Activated naive CD8-positive, alpha-beta T cell treated with anti-CD3 and anti-CD28 coated beads, Interleukin-2, amount 50 U/mL, for 24 hours (primary cell): ENCODE measurements at regions not wholly inside any gene's neighbourhood (a gene's known extent, or its start where the extent isn't known, plus 50 kb on each side); places are given as distances from the start of the nearest gene placed in this dataset.

Experiments
- ATAC-seq: fragments of 150-1000 bp; cut with Tn5 transposase; one replicate; pipeline ENCODE4 v1.10.0; 2021
- DNase-seq: peaks from one replicate; pipeline ENCODE4 v3.0.0; 2021
- H3K27ac Mint-ChIP-seq: one replicate; pipeline ENCODE4 v1.8.0; 2021; ENCODE audit warnings: mild to moderate bottlenecking, mixed read lengths
- H3K27me3 Mint-ChIP-seq: one replicate; pipeline ENCODE4 v1.8.0; 2021; ENCODE audit warnings: mixed read lengths
- H3K36me3 Mint-ChIP-seq: one replicate; pipeline ENCODE4 v1.8.0; 2021; ENCODE audit warnings: low read depth, mixed read lengths
- H3K4me1 Mint-ChIP-seq: one replicate; pipeline ENCODE4 v1.8.0; 2021; ENCODE audit warnings: mixed read lengths
- H3K4me3 Mint-ChIP-seq: one replicate; pipeline ENCODE4 v1.8.0; 2021; ENCODE audit warnings: mild to moderate bottlenecking, moderate library complexity, mixed read lengths
- H3K9me3 Mint-ChIP-seq: one replicate; pipeline ENCODE4 v1.8.0; 2021; ENCODE audit warnings: mixed read lengths

GRCh38 chr3:127033171-127033570, 50.3 kb downstream of the PLXNA1 start:
- H3K27ac Mint-ChIP-seq = no peak overlapping the region
- H3K4me3 Mint-ChIP-seq = no peak overlapping the region

GRCh38 chr3:127033786-127034185, 50.9 kb downstream of the PLXNA1 start:
- no peak for ATAC-seq
- H3K27me3 Mint-ChIP-seq = no peaks in the 10 kb centered on the region
- H3K9me3 Mint-ChIP-seq = no peaks in the 10 kb centered on the region
- no peak overlapping the region for H3K4me3 Mint-ChIP-seq
- no peaks in the 10 kb centered on the region for H3K4me1 Mint-ChIP-seq
- no peak overlapping the region for H3K27ac Mint-ChIP-seq
- no peaks in the 10 kb centered on the region for H3K36me3 Mint-ChIP-seq
- DNase-seq = no peak

More at GRCh38 chr3:127033171-127033570, 50.3 kb downstream of the PLXNA1 start:
- no peaks in the 10 kb centered on the region for H3K4me1 Mint-ChIP-seq
- no peaks in the 10 kb centered on the region for H3K36me3 Mint-ChIP-seq
- no peak for ATAC-seq
- no peaks in the 10 kb centered on the region for H3K27me3 Mint-ChIP-seq
- DNase-seq = no peak
- no peaks in the 10 kb centered on the region for H3K9me3 Mint-ChIP-seq

DNA sequence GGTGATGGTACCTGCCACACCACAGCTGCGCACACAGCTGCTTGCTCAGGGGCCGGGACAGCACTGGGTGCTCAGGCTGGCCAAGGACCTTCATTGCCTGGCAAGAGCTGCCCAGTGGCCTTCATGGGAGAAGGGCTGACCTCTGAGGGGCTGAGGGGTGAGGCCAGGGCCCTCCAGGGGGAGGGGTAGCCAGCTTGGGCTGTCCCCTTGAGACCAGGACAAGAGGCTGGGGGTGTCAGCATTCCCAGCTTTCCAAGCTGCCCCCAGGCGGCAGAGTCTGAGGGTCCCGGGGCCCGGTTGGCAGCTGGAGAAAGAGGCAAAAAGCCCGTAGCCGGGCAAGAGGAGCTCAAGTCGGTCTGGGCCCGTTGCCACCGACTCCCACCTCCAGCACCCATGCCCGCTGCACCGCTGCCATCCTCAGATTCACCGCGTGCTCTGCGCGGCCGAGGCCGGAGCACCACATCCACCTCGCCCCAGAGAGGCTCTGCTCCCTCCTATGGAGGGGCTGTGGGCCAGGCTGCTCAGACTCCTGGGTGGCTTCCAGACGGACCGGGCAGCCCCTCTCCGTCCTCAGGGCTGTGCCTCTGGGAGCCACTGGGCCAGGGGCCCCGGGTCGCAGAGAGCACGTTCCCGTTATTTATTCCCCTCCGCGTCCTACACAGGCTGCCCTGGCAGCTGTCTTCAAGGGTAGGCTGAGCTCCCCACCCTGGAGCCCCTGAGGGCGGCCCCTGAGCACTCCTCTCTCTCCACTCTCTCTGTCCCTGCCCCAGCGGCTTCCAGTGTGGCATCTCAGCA, 51.5 kb downstream of the PLXNA1 start:
- Mint-ChIP-seq H3K27ac (no peak overlapping the region), H3K4me1 (no peaks in the 10 kb centered on the region), H3K4me3 (no peak overlapping the region), H3K9me3 (no peaks in the 10 kb centered on the region), H3K27me3 (no peaks in the 10 kb centered on the region), H3K36me3 (no peaks in the 10 kb centered on the region)
- ATAC-seq (no peak), DNase-seq (no peak)

GRCh38 chr3:127034990-127035652, 52.2 kb downstream of the PLXNA1 start:
- Mint-ChIP-seq H3K27me3 (no peaks in the 10 kb centered on the region), H3K27ac (no peak overlapping the region), H3K36me3 (no peaks in the 10 kb centered on the region), H3K4me1 (no peaks in the 10 kb centered on the region), H3K4me3 (no peak overlapping the region), H3K9me3 (no peaks in the 10 kb centered on the region)
- no peak for DNase-seq
- no peak for ATAC-seq

DNA sequence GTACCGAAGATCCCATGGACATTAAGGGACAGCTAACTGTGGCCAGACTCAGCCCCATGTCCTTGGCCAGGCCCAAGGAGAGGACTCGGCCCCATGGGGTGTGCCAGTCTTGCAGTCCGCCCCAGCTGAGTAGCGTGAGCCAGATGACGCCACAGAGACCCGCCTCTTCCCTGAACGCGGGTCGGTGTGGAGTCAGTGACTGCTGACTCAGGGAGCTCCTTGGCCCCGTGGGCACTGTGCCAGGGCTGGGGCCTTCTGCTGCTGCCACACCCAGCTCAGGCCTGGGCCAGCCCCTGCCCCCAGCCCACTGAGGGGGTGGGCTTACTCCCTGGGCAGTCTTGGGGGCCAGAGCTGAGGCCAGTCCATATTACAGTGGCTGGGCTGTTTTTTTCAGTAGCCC, 52.8 kb downstream of the PLXNA1 start:
- ATAC-seq = no peak
- DNase-seq = no peak
- no peaks in the 10 kb centered on the region for H3K36me3 Mint-ChIP-seq

GRCh38 chr3:127036209-127037020, 53.5 kb downstream of the PLXNA1 start:
- Mint-ChIP-seq H3K36me3 (no peaks in the 10 kb centered on the region), H3K4me3 (no peak overlapping the region), H3K27ac (no peak overlapping the region), H3K27me3 (no peaks in the 10 kb centered on the region), H3K4me1 (no peaks in the 10 kb centered on the region), H3K9me3 (no peaks in the 10 kb centered on the region)
- ATAC-seq (no peak), DNase-seq (no peak)

More for the DNA sequence above, 52.8 kb downstream of the PLXNA1 start:
- Mint-ChIP-seq H3K9me3 (no peaks in the 10 kb centered on the region), H3K27me3 (no peaks in the 10 kb centered on the region), H3K4me1 (no peaks in the 10 kb centered on the region), H3K4me3 (no peak overlapping the region), H3K27ac (no peak overlapping the region)

- no peaks in the 10 kb centered on the region for H3K27me3 Mint-ChIP-seq
- H3K4me3 Mint-ChIP-seq = no peak overlapping the region
- H3K27ac Mint-ChIP-seq = no peak overlapping the region
- ATAC-seq (no peak), DNase-seq (no peak)
- no peaks in the 10 kb centered on the region for H3K9me3 Mint-ChIP-seq
- H3K36me3 Mint-ChIP-seq = no peaks in the 10 kb centered on the region
- no peaks in the 10 kb centered on the region for H3K4me1 Mint-ChIP-seq
Measured at GRCh38 chr3:127037021-127037400, 54.1 kb downstream of the PLXNA1 start.

DNA sequence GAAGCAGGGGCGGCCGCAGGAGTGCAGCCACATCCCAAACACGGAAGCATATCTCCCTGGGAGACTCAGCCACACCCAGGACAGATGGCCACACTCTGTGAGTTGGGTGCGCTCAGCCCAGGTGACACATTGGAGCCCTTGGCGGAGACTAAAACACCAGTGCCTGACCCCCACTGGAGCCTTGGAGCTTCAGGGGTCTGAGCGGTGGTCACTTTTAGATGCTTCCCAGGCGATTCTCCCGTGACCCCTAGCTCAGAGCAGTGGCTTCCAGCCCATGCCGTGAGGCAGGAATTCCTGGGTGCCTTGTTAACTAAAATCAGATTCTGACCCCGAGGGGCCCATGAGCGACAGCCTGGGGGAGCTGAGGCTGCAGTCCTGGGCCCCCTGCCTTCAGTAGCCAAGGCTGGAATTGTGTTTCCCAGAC, 54.5 kb downstream of the PLXNA1 start:
- Mint-ChIP-seq H3K27ac (no peak overlapping the region), H3K4me1 (no peaks in the 10 kb centered on the region), H3K4me3 (no peak overlapping the region), H3K36me3 (no peaks in the 10 kb centered on the region), H3K27me3 (no peaks in the 10 kb centered on the region), H3K9me3 (no peaks in the 10 kb centered on the region)
- DNase-seq (no peak), ATAC-seq (no peak)

DNA sequence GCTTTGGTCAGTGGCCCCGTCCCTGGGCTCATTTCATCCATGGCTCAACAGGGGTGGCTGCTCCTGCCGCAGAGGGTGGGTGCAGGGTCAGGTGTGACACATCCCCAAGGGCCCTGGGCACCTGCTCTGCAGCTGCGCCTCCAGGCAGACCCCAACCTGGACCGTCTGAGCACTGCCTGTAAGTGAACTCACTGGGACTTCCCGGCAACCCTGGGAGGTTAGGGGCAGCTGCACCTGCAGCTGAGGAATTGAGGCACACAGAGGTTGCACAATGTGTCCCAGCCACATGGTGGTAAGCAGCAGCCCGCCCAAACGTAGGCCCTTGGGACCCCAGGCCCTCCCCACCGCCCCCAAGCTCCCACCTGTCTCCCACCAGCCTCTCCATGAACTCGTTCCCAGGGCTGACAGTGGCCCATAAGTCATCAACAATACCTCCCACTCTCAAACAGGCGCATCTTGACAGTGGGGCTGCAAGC, 55.1 kb downstream of the PLXNA1 start:
- Mint-ChIP-seq H3K36me3 (no peaks in the 10 kb centered on the region), H3K27ac (no peak overlapping the region), H3K27me3 (no peaks in the 10 kb centered on the region), H3K4me3 (no peak overlapping the region), H3K9me3 (no peaks in the 10 kb centered on the region), H3K4me1 (no peaks in the 10 kb centered on the region)
- DNase-seq (no peak), ATAC-seq (no peak)

- Mint-ChIP-seq H3K4me1 (no peaks in the 10 kb centered on the region), H3K4me3 (no peak overlapping the region), H3K27me3 (no peaks in the 10 kb centered on the region), H3K27ac (no peak overlapping the region), H3K36me3 (no peaks in the 10 kb centered on the region), H3K9me3 (no peaks in the 10 kb centered on the region)
- DNase-seq = no peak
- no peak for ATAC-seq
Measured at GRCh38 chr3:127038466-127038865, 55.6 kb downstream of the PLXNA1 start.

GRCh38 chr3:127038923-127039581, 56.1 kb downstream of the PLXNA1 start:
- Mint-ChIP-seq H3K4me3 (no peak overlapping the region), H3K27me3 (no peaks in the 10 kb centered on the region), H3K4me1 (no peaks in the 10 kb centered on the region), H3K27ac (no peak overlapping the region), H3K36me3 (no peaks in the 10 kb centered on the region), H3K9me3 (no peaks in the 10 kb centered on the region)
- no peak for DNase-seq
- ATAC-seq = no peak

- Mint-ChIP-seq H3K4me1 (no peaks in the 10 kb centered on the region), H3K4me3 (no peak overlapping the region), H3K27me3 (no peaks in the 10 kb centered on the region), H3K27ac (no peak overlapping the region), H3K9me3 (no peaks in the 10 kb centered on the region), H3K36me3 (no peaks in the 10 kb centered on the region)
- DNase-seq (no peak), ATAC-seq (no peak)
Measured at GRCh38 chr3:127039719-127040118, 56.8 kb downstream of the PLXNA1 start.

- Mint-ChIP-seq H3K9me3 (no peaks in the 10 kb centered on the region), H3K4me3 (no peak overlapping the region), H3K36me3 (no peaks in the 10 kb centered on the region), H3K27me3 (peaks cover under 1% of the 10 kb centered on the region), H3K27ac (no peak overlapping the region), H3K4me1 (no peaks in the 10 kb centered on the region)
- no peak for DNase-seq
- ATAC-seq = no peak
Measured at GRCh38 chr3:127040216-127040615, 57.3 kb downstream of the PLXNA1 start.

- no peaks in the 10 kb centered on the region for H3K36me3 Mint-ChIP-seq
Measured at GRCh38 chr3:127041264-127041820, 58.4 kb downstream of the PLXNA1 start.

More at GRCh38 chr3:127041264-127041820, 58.4 kb downstream of the PLXNA1 start:
- Mint-ChIP-seq H3K4me1 (no peaks in the 10 kb centered on the region), H3K27me3 (peaks cover 2% of the 10 kb centered on the region), H3K4me3 (no peak overlapping the region), H3K9me3 (no peaks in the 10 kb centered on the region), H3K27ac (no peak overlapping the region)
- no peak for DNase-seq
- no peak for ATAC-seq
